Thoracic aorta (tissue), 2 donors: ENCODE measurements at regions not wholly inside any gene's neighbourhood (a gene's known extent, or its start where the extent isn't known, plus 50 kb on each side); places are given as distances from the start of the nearest gene placed in this dataset.

Experiments
- ATAC-seq: fragments of 150-250 bp; one replicate; pipeline ENCODE4 v1.8.0; 2017; ENCODE audit warnings: low read depth; ENCODE audit not compliant: insufficient number of reproducible peaks, low FRiP score
- DNase-seq: peaks from one replicate; pipeline ENCODE4 v3.0.0-alpha.2; 2020; ENCODE audit warnings: low spot score
- H3K27ac ChIP-seq, 2 donors: fragments of 200-600 bp; sonication (generic); 1 replicate in 1 of 2; 2 replicates in 1 of 2; pipeline ENCODE4 v1.5.1; 2016; ENCODE audit warnings: mild to moderate bottlenecking in 2 of 2, moderate library complexity in 2 of 2
- H3K27me3 ChIP-seq: fragments of 200-600 bp; sonication (generic); replicated peaks from 2 replicates; pipeline ENCODE4 v1.6.0; 2016; ENCODE audit warnings: mild to moderate bottlenecking; ENCODE audit not compliant: insufficient read depth
- H3K36me3 ChIP-seq: fragments of 200-600 bp; sonication (generic); one replicate; pipeline ENCODE4 v1.5.1; 2016
- H3K4me1 ChIP-seq, 2 donors: fragments of 200-600 bp; sonication (generic); 1 replicate in 1 of 2; 2 replicates in 1 of 2; pipeline versions ENCODE4 v1.5.1 to v1.6.0; 2016; ENCODE audit warnings: low read depth in 2 of 2, mild to moderate bottlenecking in 1 of 2; ENCODE audit not compliant: control insufficient read depth in 1 of 2
- H3K4me3 ChIP-seq: fragments of 200-600 bp; sonication (generic); 2 replicates; pipeline ENCODE4 v1.5.1; 2016; ENCODE audit warnings: mild to moderate bottlenecking
- H3K9me3 ChIP-seq: fragments of 200-600 bp; sonication (generic); 2 replicates; pipeline ENCODE4 v1.5.1; 2016
- TF ChIP-seq, protein P1 (sequence below): fragments of 200-600 bp; sonication (generic); IDR thresholded peaks from one replicate; pipeline ENCODE4 v1.5.1; 2019; ENCODE audit warnings: antibody characterized with exemption

DNA sequence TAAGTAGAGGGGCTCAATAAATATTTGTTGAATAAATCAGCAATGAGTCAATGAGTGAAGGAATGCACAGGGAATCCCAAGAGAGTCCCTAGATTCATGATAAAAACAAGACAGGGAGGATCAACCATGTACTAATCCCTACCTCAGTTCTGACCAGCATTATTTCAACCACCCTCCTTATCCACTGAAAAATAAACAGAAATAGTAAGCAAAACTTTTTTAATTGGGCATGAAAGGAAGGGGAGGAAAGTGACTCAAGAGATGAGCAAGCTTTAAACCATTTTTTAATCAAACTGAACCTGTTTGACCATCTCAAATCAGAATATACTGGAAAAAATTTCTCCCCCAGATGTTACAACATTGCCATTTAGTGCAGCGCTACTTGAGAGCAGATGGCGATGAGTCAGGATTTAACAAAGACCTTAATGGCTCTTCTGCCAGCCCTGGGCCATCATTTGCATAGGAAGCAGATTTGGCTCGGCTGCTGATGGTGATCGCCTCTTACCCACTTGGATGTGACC, 194.8 kb upstream of the SLC30A5 start:
- Histone ChIP-seq H3K9me3 (no peaks in the 10 kb centered on the region), H3K27ac (no peak overlapping the region), H3K4me3 (no peak overlapping the region), H3K4me1 (no peaks in the 10 kb centered on the region), H3K27me3 (no peaks in the 10 kb centered on the region), H3K36me3 (no peaks in the 10 kb centered on the region)
- ATAC-seq (no peak), DNase-seq (no peak)
- TF ChIP-seq, protein P1, sequence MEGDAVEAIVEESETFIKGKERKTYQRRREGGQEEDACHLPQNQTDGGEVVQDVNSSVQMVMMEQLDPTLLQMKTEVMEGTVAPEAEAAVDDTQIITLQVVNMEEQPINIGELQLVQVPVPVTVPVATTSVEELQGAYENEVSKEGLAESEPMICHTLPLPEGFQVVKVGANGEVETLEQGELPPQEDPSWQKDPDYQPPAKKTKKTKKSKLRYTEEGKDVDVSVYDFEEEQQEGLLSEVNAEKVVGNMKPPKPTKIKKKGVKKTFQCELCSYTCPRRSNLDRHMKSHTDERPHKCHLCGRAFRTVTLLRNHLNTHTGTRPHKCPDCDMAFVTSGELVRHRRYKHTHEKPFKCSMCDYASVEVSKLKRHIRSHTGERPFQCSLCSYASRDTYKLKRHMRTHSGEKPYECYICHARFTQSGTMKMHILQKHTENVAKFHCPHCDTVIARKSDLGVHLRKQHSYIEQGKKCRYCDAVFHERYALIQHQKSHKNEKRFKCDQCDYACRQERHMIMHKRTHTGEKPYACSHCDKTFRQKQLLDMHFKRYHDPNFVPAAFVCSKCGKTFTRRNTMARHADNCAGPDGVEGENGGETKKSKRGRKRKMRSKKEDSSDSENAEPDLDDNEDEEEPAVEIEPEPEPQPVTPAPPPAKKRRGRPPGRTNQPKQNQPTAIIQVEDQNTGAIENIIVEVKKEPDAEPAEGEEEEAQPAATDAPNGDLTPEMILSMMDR = no peak

GRCh38 chr5:68911840-68912690, 181.7 kb upstream of the SLC30A5 start:
- DNase-seq (no peak), ATAC-seq (no peak)
- no peaks in the 10 kb centered on the region for H3K4me1 ChIP-seq
- H3K9me3 ChIP-seq = no peaks in the 10 kb centered on the region
- no peaks in the 10 kb centered on the region for H3K36me3 ChIP-seq
- H3K27me3 ChIP-seq = no peaks in the 10 kb centered on the region
- TF ChIP-seq, protein P1 = no peak
- H3K27ac ChIP-seq = no peak overlapping the region
- no peak overlapping the region for H3K4me3 ChIP-seq

- Histone ChIP-seq H3K27me3 (no peaks in the 10 kb centered on the region), H3K9me3 (no peaks in the 10 kb centered on the region), H3K4me1 (no peaks in the 10 kb centered on the region), H3K36me3 (no peaks in the 10 kb centered on the region), H3K27ac (no peak overlapping the region), H3K4me3 (no peak overlapping the region)
- TF ChIP-seq, protein P1 = no peak
- ATAC-seq (no peak), DNase-seq (no peak)
These were observed 178.7 kb upstream of the SLC30A5 start for GRCh38 chr5:68915079-68915478.

DNA sequence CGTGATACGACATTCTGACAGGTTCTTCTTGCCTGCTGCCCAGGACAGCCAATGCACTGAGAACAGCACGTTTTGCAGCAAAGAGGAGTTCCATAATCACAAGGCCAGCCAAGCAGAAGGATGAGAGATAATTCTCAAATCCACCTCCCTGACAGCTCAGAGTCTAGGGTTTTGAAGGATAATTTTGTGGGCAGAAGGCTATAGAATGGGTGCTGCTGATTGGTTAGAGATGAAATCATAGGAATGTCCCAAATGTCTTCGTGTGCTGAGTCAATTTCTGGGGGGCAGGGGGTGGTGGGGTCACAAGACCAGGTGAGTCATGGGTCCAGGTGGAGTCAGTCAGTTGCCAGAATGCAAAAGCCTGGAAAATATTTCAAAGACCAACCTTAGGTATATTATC, 175.5 kb upstream of the SLC30A5 start:
- Histone ChIP-seq H3K4me1 (no peaks in the 10 kb centered on the region), H3K27ac (no peak overlapping the region), H3K9me3 (no peaks in the 10 kb centered on the region), H3K4me3 (no peak overlapping the region), H3K36me3 (no peaks in the 10 kb centered on the region), H3K27me3 (no peaks in the 10 kb centered on the region)
- no peak for DNase-seq
- no peak for ATAC-seq
- TF ChIP-seq, protein P1 = no peak

- DNase-seq (no peak), ATAC-seq (no peak)
- Histone ChIP-seq H3K9me3 (no peaks in the 10 kb centered on the region), H3K4me1 (no peaks in the 10 kb centered on the region), H3K27ac (no peak overlapping the region), H3K4me3 (no peak overlapping the region), H3K36me3 (no peaks in the 10 kb centered on the region), H3K27me3 (no peaks in the 10 kb centered on the region)
- TF ChIP-seq, protein P1 = no peak
These were observed 173.8 kb upstream of the SLC30A5 start for GRCh38 chr5:68919988-68920490.
